ENCODE measurements at regions not wholly inside any gene's neighbourhood (a gene's known extent, or its start where the extent isn't known, plus 50 kb on each side); places are given as distances from the start of the nearest gene placed in this dataset.
A peak's percentile ranks its signal among the peaks of the same experiment; 100 is the strongest.
"Not testable (repeated sequence)": the region's sequence is repeated elsewhere in the genome, so short reads cannot be mapped to it uniquely, and the experiment has no call there.

- no peak for DNase-seq
Measured at GRCh38 chr16:60646631-60647030, 1389.6 kb downstream of the CDH8 start.

DNA sequence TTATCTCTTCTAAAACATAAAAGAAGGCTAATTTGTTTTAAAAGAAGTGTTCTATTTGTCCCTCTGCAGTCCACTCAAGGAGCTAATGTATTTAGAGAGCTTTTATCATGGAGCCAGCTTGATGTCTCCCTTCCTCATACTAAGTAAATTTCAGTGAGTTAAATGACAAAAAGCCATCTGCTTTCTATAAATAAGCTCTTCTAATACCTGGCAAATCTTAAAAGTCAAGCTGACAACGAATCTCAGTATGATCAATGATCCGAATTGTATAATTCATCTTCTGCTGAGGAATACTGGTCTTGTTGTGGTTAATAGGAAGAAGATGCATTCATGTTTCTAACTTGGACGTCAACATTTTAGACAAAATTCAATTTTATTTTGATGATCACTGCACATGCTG, 1390.7 kb downstream of the CDH8 start:
- DNase-seq = no peak

DNA sequence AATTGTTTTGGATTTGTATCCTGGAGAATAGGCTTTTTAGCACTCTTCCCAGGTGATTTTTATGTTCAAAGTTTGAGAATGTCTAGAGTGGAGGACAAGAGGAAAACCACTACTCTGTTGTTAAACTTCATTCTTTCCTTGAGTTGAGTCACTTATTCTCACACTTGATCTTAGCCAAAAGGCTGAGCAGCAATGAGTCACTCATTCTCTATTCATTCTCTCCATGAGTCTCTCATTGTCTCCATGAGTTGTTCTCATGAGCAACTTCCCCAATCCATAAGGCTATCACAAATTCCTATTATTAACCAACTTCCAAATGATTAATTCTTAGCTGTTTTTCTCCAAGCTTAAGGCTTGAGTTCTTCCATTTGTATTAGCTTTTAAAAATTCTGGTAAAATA, 1393.3 kb downstream of the CDH8 start:
- DNase-seq = no peak

DNA sequence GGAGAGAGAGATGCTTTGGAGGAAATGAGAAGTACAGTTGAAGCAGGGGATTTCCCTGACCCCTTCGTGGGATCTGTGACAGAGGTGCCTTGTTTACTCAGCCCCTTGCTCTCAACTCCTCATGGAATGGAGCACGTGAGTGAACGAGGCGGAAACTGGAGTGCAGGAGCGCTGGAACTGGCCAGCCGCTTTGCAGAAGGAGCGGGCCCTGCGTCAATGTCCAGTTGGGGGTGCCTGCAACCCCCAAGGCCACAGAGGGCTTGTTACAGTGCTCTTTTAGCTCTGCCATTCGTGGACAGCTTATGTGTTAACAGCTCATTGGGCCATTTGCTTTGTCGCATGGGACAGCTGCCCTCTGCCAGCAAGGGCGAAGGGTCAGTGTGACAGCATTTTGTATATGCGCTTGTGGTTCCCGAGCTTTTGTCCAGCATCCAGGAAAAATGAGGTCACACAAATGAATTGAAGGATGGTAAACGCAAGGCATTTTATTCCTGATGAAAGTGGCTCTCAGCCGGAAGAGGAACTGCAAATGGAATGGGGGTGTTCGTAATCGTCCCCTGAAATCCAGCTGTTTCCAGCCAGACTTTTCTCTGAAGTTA, 1395.1 kb downstream of the CDH8 start:
- DNase-seq = no peak

DNA sequence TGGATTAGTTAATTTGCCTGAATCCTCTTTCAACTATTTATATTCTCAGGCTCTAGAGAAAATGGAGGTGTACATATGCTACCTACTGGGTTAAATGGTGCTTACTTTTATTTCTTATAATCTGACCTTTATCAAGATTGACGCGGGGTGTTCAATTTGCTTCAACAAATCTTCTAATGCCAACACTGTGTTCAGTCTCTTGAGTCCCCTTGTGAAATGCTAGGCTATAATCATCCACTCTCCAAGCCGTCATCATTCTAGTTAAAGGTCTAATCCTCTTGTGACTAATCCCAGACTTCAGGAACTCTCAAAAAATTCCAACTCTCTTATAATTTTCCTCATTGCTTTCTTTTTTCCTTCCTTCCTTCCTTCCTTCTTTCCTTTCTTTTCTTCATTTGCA, 1396.2 kb downstream of the CDH8 start:
- no peak for DNase-seq

GRCh38 chr16:60636636-60637035, 1399.6 kb downstream of the CDH8 start:
- not testable (repeated sequence) for DNase-seq

GRCh38 chr16:60636117-60636516, 1400.1 kb downstream of the CDH8 start:
- no peak for DNase-seq

GRCh38 chr16:60635548-60635947, 1400.7 kb downstream of the CDH8 start:
- peak; percentile 4 to 10 for DNase-seq

- no peak for DNase-seq
Measured at GRCh38 chr16:60611844-60612243, 1424.4 kb downstream of the CDH8 start.

GRCh38 chr16:60608971-60609370, 1427.3 kb downstream of the CDH8 start:
- no peak for DNase-seq

- not testable (repeated sequence) for DNase-seq
Measured at GRCh38 chr16:60605652-60606051, 1430.6 kb downstream of the CDH8 start.

DNA sequence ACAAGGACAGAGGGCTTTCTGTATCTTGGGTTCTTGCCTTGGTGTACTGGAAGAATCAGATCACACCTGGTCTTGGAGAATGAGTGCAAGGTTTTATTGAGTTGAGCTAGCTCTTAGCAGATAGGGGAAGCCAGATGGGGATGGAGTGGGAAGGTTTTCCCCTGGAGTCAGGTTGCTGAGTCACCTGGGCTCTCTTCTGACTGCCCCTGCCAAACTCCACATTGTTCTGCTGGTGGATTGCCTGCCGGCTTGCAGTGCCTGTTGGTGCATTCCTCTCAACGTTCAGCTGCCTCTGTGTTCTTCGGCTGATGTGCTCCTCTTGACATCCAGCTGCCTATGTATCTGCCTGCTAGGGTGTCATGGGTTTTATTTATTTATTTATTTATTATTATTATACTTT, 1431.1 kb downstream of the CDH8 start:
- no peak for DNase-seq

GRCh38 chr16:60586493-60586892, 1449.7 kb downstream of the CDH8 start:
- no peak for DNase-seq

DNA sequence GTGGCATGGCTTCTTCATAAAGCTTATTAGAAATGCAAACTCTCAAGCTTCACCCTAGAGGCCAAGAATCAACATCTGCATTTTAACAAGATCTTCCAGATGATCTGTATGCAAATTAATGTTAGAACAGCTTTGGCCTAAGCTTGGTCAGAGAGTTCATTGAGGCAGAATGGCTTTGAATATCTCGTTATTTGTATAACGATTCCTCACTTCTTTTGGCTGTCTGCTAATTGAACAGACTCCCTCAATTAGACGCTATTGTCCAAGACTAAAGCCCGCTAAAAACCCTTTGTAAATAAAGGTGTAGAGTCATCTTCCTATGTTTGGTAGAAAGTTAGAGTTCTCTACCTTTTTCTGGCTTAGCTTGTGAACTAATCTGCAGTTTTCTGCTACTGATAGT, 1453.7 kb downstream of the CDH8 start:
- peak; percentile 61 to 80 for DNase-seq

- DNase-seq = no peak
Measured at GRCh38 chr16:60566901-60567300, 1469.3 kb downstream of the CDH8 start.

GRCh38 chr16:60564588-60564987, 1471.7 kb downstream of the CDH8 start:
- DNase-seq = no peak

GRCh38 chr16:60563166-60563565, 1473.1 kb downstream of the CDH8 start:
- DNase-seq = no peak

DNA sequence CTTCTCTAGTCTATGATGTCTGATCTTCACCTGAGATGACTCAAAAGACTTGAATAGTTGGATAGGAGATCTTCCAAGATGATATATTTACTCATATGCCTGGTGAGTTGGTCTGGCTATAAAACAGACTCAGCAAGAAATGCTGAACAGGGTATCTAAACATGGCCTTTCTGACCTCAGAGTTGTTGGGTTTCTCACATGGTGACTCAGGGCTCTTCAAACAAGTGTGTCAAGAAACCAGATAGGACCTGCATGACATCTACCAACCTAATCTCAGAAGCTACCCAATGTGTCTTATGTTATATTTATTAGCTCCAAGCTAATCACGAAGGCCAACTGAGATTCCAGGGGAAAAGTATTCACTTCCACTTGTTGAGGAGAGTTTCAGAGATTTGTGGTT, 1477.3 kb downstream of the CDH8 start:
- no peak for DNase-seq

DNA sequence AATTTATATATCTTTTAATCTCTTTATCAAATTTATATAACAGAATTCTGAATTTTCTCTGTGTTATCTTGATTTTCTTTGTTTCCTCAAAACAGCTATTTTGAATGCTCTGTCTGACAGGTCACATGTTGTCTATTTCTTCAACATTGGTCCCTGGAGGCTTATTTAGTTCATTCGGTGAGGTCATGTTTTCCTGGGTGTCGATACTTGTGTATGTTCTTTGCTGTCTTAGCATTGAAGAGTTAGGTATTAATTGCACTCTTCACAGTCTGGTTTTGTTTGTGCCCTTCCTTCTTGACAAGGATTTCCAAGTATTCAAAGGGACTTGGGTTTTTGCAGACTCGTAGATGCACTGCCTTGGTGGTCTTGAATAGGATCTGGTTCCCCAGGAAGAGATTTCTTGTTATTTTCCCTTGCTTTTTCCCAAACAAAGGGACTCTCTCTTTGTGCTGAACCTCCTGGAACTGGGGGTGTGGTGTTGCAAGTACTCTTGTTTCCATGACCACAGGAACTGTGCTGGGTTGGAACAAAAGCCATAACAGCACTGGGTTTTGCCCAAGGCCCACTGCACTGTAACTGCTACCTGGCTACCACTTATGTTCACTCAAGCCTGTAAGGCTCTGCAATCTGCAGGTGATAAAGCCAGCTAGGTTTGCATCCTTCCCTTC, 1483.0 kb downstream of the CDH8 start:
- no peak for DNase-seq

- no peak for DNase-seq
Measured at GRCh38 chr16:60541535-60541934, 1494.7 kb downstream of the CDH8 start.

DNA sequence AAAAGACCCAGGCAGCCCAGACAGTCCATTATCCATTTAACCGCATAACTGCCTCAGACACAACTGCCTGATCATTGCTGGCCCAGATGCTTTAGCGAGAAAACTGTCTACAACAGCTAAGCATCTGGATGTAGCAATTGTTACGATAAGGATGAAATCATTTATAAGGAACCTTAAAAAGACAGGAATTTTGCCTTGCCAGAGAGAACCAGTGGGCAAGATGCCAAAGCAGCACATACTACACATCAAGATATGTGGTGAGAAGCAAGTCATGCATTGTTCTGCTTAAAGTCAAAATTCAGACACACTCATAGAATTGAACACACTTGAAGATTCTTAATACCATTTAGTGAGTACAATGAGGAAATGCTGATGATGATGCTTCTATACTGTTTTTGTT, 1525.3 kb downstream of the CDH8 start:
- DNase-seq = no peak

GRCh38 chr16:60510208-60510607, 1526.0 kb downstream of the CDH8 start:
- no peak for DNase-seq

DNA sequence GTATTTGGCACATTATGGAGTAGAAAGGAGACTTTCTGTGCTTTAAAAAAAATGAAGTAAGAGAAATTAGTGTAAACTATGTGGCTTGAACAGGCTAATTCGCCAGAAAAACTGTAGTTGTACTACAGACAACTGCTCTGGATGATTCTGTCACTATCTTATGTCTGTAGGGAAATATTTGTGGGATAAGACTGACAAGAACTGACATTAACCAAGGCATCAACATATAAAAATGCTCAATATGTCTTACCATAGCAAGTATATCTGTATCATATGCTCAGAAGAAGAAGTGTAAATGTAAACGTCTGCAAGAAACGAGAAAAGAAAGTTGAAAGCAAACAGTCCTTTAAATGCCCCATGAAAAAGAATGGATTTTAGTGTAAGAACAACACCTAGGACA, 1545.0 kb downstream of the CDH8 start:
- no peak for DNase-seq

GRCh38 chr16:60485872-60486489, 1550.3 kb downstream of the CDH8 start:
- DNase-seq = no peak

DNA sequence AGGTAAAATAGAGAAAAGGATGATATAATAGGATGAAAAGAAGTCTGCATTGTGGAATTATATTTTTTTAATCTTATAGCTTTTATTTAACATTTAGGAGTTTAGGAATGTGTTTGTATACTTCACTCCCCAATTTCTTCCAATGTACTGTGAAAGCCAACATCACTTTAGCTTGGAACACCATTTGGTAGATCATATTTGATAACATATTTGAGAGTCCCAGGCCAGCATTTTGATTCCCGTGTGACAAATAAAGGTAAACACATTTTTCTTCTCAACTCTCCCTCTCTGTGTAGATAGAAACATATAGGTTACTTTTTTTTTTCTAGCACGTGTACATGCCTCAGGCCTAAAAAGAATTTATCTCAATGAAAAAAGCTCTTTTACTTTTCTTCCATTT, 1551.3 kb downstream of the CDH8 start:
- no peak for DNase-seq
